ENCODE measurements at regions not wholly inside any gene's neighbourhood (a gene's known extent, or its start where the extent isn't known, plus 50 kb on each side); places are given as distances from the start of the nearest gene placed in this dataset.

DNA sequence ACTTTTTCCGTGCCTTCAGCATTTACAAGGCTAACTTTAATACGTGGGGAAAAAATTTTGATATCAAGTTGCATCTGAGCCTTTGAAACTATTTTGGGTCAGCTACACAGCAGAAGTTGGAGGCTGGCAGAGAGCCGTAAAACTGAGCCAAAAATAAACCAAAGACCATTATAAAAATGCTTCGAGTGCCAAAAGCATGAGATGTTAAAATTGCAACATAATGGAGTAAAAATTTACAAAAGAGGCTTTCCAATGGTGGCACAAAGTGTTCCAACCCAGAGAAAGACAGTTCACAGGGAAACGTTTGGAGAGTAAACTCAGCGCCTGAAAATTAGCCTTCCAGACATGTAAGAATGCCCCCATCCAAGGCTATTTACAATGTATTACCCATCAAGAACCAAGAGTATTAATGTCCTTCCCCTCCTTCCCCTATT is 190.3 kb downstream of the TLE1 start:
- no peak overlapping the region for H3K9ac ChIP-seq (ENCODE audit: low read length)
- no peaks in the 10 kb centered on the region for H4K20me1 ChIP-seq (ENCODE audit: low read depth, low read length)
- H3K9me2 ChIP-seq (replicated peaks; ENCODE audit: insufficient read depth, low read length) = no peaks in the 10 kb centered on the region
- TF ChIP-seq EZH2phosphoT487 (conservative IDR thresholded peaks at IDR 0.05; ENCODE audit: low read length) = no peak
- TF ChIP-seq, protein P1, sequence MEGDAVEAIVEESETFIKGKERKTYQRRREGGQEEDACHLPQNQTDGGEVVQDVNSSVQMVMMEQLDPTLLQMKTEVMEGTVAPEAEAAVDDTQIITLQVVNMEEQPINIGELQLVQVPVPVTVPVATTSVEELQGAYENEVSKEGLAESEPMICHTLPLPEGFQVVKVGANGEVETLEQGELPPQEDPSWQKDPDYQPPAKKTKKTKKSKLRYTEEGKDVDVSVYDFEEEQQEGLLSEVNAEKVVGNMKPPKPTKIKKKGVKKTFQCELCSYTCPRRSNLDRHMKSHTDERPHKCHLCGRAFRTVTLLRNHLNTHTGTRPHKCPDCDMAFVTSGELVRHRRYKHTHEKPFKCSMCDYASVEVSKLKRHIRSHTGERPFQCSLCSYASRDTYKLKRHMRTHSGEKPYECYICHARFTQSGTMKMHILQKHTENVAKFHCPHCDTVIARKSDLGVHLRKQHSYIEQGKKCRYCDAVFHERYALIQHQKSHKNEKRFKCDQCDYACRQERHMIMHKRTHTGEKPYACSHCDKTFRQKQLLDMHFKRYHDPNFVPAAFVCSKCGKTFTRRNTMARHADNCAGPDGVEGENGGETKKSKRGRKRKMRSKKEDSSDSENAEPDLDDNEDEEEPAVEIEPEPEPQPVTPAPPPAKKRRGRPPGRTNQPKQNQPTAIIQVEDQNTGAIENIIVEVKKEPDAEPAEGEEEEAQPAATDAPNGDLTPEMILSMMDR (IDR thresholded peaks at IDR 0.05; ENCODE audit: insufficient read depth, low read length, poor library complexity, severe bottlenecking) = no peak
- no peaks in the 10 kb centered on the region for H3K79me2 ChIP-seq (ENCODE audit: insufficient read depth, low read length)
- H3K27ac ChIP-seq (ENCODE audit: low read depth, low read length) = no peak overlapping the region
- no peaks in the 10 kb centered on the region for H3F3A ChIP-seq (ENCODE audit: insufficient read depth)
- H3K9me3 ChIP-seq (ENCODE audit: insufficient read depth, low read length) = no peaks in the 10 kb centered on the region
- no peaks in the 10 kb centered on the region for H3K27me3 ChIP-seq (ENCODE audit: low read length)
- no peaks in the 10 kb centered on the region for H3K36me3 ChIP-seq (ENCODE audit: low read length)
- H3K4me2 ChIP-seq (ENCODE audit: low read depth, low read length, poor library complexity, severe bottlenecking) = no peak overlapping the region
- no peak overlapping the region for H3K4me3 ChIP-seq (ENCODE audit: insufficient read depth, low read length, poor library complexity, severe bottlenecking)
- no peak overlapping the region for H2AFZ ChIP-seq (ENCODE audit: low read depth, low read length, severe bottlenecking)

DNA sequence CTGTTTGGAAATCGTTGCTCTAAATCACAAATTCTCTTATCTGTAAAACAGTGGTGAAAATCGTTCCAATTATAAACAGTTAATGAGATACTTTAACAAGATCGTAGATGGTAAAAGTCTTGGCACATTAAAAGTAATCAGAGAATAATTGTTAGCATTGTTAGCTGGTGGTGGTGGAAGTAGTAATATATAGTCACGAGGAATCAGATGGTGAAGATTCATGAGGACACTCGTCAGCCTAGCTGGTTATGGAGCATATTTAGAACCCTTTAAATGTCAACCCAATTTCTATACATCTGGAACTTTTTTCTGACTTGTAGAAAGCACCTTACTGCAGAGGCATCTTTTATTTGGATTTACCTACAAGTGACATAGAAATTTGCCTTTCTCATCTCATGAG is 190.8 kb downstream of the TLE1 start:
- Histone ChIP-seq H3K9me3 (ENCODE audit: insufficient read depth, low read length) (no peaks in the 10 kb centered on the region), H2AFZ (ENCODE audit: low read depth, low read length, severe bottlenecking) (no peak overlapping the region), H3F3A (ENCODE audit: insufficient read depth) (no peaks in the 10 kb centered on the region), H3K4me3 (ENCODE audit: insufficient read depth, low read length, poor library complexity, severe bottlenecking) (no peak overlapping the region), H3K9me2 (replicated peaks; ENCODE audit: insufficient read depth, low read length) (no peaks in the 10 kb centered on the region), H4K20me1 (ENCODE audit: low read depth, low read length) (no peaks in the 10 kb centered on the region), H3K27ac (ENCODE audit: low read depth, low read length) (no peak overlapping the region), H3K36me3 (ENCODE audit: low read length) (no peaks in the 10 kb centered on the region), H3K4me2 (ENCODE audit: low read depth, low read length, poor library complexity, severe bottlenecking) (no peak overlapping the region), H3K9ac (ENCODE audit: low read length) (no peak overlapping the region), H3K79me2 (ENCODE audit: insufficient read depth, low read length) (no peaks in the 10 kb centered on the region), H3K27me3 (ENCODE audit: low read length) (no peaks in the 10 kb centered on the region)
- TF ChIP-seq, protein P1 (IDR thresholded peaks at IDR 0.05; ENCODE audit: insufficient read depth, low read length, poor library complexity, severe bottlenecking) = no peak
- TF ChIP-seq EZH2phosphoT487 (conservative IDR thresholded peaks at IDR 0.05; ENCODE audit: low read length) = no peak

DNA sequence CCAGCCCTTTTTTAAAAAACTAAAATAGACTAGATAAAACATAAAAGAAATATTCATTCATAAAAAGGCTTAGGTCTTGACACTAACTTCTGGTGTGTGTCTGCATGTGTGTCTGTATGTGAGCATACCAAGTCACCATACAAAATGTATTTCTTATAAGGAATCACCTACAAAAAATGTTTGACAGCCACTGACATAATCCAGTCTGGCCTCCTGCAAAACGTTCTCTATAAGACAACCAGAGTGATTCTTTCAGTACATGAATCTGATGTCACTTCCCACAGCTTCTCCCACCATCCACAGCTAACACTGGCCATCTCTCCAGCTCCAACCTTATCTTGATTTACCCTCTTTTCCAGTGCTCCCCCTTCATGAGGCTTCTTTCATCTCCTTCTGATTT is 192.3 kb downstream of the TLE1 start:
- no peak overlapping the region for H3K27ac ChIP-seq (ENCODE audit: low read depth, low read length)
- no peak overlapping the region for H3K9ac ChIP-seq (ENCODE audit: low read length)
- no peak overlapping the region for H3K4me2 ChIP-seq (ENCODE audit: low read depth, low read length, poor library complexity, severe bottlenecking)
- no peak for TF ChIP-seq EZH2phosphoT487 (conservative IDR thresholded peaks at IDR 0.05; ENCODE audit: low read length)
- H3K9me3 ChIP-seq (ENCODE audit: insufficient read depth, low read length) = no peaks in the 10 kb centered on the region
- no peaks in the 10 kb centered on the region for H3K36me3 ChIP-seq (ENCODE audit: low read length)
- H3K27me3 ChIP-seq (ENCODE audit: low read length) = no peaks in the 10 kb centered on the region
- H3K4me3 ChIP-seq (ENCODE audit: insufficient read depth, low read length, poor library complexity, severe bottlenecking) = no peak overlapping the region
- H3F3A ChIP-seq (ENCODE audit: insufficient read depth) = no peaks in the 10 kb centered on the region
- no peak overlapping the region for H2AFZ ChIP-seq (ENCODE audit: low read depth, low read length, severe bottlenecking)
- no peaks in the 10 kb centered on the region for H3K9me2 ChIP-seq (replicated peaks; ENCODE audit: insufficient read depth, low read length)
- no peaks in the 10 kb centered on the region for H3K79me2 ChIP-seq (ENCODE audit: insufficient read depth, low read length)
- H4K20me1 ChIP-seq (ENCODE audit: low read depth, low read length) = no peaks in the 10 kb centered on the region

DNA sequence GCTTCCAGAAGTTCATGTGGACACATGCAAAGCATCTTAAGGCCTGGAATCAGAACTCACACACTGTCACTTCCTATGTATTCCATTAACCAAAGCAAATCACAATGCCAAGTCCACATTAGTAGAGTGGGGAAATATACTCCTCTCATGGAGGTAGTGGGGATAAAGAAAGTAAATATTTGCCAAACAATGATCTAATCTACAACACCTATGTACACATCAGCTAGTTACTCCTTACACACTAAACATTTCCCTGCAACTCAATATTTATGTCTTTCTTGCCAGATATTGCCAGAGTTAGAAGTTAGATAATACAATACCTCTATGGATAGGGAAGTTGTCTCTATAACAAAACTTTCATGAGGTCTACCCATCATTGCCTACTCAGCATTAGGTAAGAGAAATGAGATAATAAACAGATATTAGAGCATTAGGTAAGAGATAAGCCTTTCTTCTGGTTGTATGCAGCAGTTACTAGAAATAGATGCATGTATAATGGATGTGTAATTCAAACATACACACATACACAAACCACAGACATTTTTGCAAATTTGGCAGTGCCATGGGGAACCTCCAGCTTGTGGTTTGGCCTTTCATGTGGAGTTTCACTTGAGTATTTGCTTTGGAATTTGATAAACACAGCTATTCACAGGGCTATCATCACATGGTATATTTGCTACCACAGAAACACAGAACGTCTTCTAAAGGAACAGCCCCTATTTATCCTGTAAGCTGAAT is 196.5 kb downstream of the TLE1 start:
- TF ChIP-seq, protein P1 (IDR thresholded peaks at IDR 0.05; ENCODE audit: insufficient read depth, low read length, poor library complexity, severe bottlenecking) = no peak
- TF ChIP-seq EZH2phosphoT487 (conservative IDR thresholded peaks at IDR 0.05; ENCODE audit: low read length) = no peak
- H3K4me3 ChIP-seq (ENCODE audit: insufficient read depth, low read length, poor library complexity, severe bottlenecking) = no peak overlapping the region

More for the DNA sequence above, 196.5 kb downstream of the TLE1 start:
- Histone ChIP-seq H3K4me2 (ENCODE audit: low read depth, low read length, poor library complexity, severe bottlenecking) (no peak overlapping the region), H3K9ac (ENCODE audit: low read length) (no peak overlapping the region), H3K9me2 (replicated peaks; ENCODE audit: insufficient read depth, low read length) (no peaks in the 10 kb centered on the region), H3K27ac (ENCODE audit: low read depth, low read length) (no peak overlapping the region), H3K27me3 (ENCODE audit: low read length) (no peaks in the 10 kb centered on the region), H3K9me3 (ENCODE audit: insufficient read depth, low read length) (no peaks in the 10 kb centered on the region), H3K79me2 (ENCODE audit: insufficient read depth, low read length) (no peaks in the 10 kb centered on the region), H2AFZ (ENCODE audit: low read depth, low read length, severe bottlenecking) (no peak overlapping the region), H4K20me1 (ENCODE audit: low read depth, low read length) (no peaks in the 10 kb centered on the region), H3K36me3 (ENCODE audit: low read length) (no peaks in the 10 kb centered on the region), H3F3A (ENCODE audit: insufficient read depth) (no peaks in the 10 kb centered on the region)
